ENCODE measurements at regions not wholly inside any gene's neighbourhood (a gene's known extent, or its start where the extent isn't known, plus 50 kb on each side); places are given as distances from the start of the nearest gene placed in this dataset.

DNA sequence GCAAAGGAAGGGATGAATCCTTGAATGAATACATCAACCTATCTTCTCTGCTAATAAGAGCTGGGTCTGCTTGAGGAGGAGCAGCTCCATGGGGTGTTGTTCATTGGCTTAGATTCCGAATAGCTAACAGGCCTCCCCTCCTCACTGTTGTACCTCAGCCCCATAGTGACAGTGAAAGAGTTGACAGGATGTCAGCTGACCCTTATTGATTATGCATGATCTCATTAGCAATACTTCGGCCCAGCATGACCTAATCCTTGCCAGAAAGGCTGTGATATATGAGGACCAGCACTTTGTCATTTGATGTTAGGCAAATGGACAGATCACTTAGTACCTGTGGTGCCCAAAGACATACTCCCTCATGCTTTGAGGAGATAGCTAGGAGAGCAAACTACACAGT, 1333.7 kb upstream of the CELF4 start:
- RAD21 ChIA-PET (ENCODE audit: unreplicated experiment): no interaction called here
- no peak for DNase-seq (ENCODE audit: low read depth, low spot score)
- Histone ChIP-seq H3K9me3 (replicated peaks; ENCODE audit: control insufficient read depth, insufficient read depth, low read length) (no peaks in the 10 kb centered on the region; the same call in 2 of the 3 replicates), H4K20me1 (ENCODE audit: control insufficient read depth, insufficient read depth) (no peaks in the 10 kb centered on the region), H3K27ac (ENCODE audit: control insufficient read depth, insufficient read depth) (no peak overlapping the region), H3K79me2 (ENCODE audit: control insufficient read depth, insufficient read depth, low read length) (no peaks in the 10 kb centered on the region), H3K4me2 (ENCODE audit: control insufficient read depth, insufficient read depth) (no peak overlapping the region), H3K4me3 (no peak overlapping the region), H3K4me1 (ENCODE audit: control insufficient read depth, insufficient read depth, low read length) (no peaks in the 10 kb centered on the region), H2AFZ (ENCODE audit: control insufficient read depth, low read depth, low read length) (no peak overlapping the region), H3K9ac (ENCODE audit: control insufficient read depth, insufficient read depth, low read length) (no peak overlapping the region), H3K36me3 (ENCODE audit: control insufficient read depth in 2 of 2, insufficient read depth in 2 of 2, low read length in 1 of 2) (no peaks in the 10 kb centered on the region), H3K27me3 (replicated peaks in 1 of 2; ENCODE audit: control insufficient read depth in 2 of 2, insufficient read depth in 2 of 2, low read length in 1 of 2) (no peaks in the 10 kb centered on the region)
- POLR2A ChIA-PET: no interaction called here
- in situ Hi-C loops (cut with MboI): no loop called here
- BruUV-seq (replicated peaks): no TSS peak
- ATAC-seq: no peak
- intact Hi-C loops (cut with micrococcal nuclease; ENCODE audit: unreplicated experiment): no loop called here
- CTCF ChIA-PET: no interaction called here
- FAIRE-seq: no peak
- WGBS (ENCODE audit: insufficient coverage, insufficient replicate concordance, low lambda C conversion rate, missing lambda C conversion rate): 3% methylated on average over 2 of the region's 2 CpGs
- SMC1A ChIA-PET (ENCODE audit: uncharacterized antibody, unreplicated experiment): interaction anchor here (1.3 kb wide), 1 partner anchor 8 kb away, joined by 3 read pairs; no protein-coding TSS in a partner anchor
- no peak for TF ChIP-seq SREBF2 (IDR thresholded peaks at IDR 0.05; ENCODE audit: low read length)
- TF ChIP-seq NFXL1 (IDR thresholded peaks at IDR 0.05; ENCODE audit: borderline replicate concordance): no peak
- no peak for TF ChIP-seq RAD21 (IDR thresholded peaks at IDR 0.05; ENCODE audit: insufficient read depth, low read depth, low read length)
- TF ChIP-seq MAX (IDR thresholded peaks at IDR 0.05; ENCODE audit: low read depth, low read length): no peak
- no peak for TF ChIP-seq SREBF1 (IDR thresholded peaks at IDR 0.05; ENCODE audit: low read length)
- TF ChIP-seq, protein P1, sequence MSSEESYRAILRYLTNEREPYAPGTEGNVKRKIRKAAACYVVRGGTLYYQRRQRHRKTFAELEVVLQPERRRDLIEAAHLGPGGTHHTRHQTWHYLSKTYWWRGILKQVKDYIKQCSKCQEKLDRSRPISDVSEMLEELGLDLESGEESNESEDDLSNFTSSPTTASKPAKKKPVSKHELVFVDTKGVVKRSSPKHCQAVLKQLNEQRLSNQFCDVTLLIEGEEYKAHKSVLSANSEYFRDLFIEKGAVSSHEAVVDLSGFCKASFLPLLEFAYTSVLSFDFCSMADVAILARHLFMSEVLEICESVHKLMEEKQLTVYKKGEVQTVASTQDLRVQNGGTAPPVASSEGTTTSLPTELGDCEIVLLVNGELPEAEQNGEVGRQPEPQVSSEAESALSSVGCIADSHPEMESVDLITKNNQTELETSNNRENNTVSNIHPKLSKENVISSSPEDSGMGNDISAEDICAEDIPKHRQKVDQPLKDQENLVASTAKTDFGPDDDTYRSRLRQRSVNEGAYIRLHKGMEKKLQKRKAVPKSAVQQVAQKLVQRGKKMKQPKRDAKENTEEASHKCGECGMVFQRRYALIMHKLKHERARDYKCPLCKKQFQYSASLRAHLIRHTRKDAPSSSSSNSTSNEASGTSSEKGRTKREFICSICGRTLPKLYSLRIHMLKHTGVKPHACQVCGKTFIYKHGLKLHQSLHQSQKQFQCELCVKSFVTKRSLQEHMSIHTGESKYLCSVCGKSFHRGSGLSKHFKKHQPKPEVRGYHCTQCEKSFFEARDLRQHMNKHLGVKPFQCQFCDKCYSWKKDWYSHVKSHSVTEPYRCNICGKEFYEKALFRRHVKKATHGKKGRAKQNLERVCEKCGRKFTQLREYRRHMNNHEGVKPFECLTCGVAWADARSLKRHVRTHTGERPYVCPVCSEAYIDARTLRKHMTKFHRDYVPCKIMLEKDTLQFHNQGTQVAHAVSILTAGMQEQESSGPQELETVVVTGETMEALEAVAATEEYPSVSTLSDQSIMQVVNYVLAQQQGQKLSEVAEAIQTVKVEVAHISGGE (CRISPR knock-in tag; IDR thresholded peaks at IDR 0.05): no peak
- no peak for TF ChIP-seq NR2F1 (conservative IDR thresholded peaks at IDR 0.05)
- TF ChIP-seq, protein P2, sequence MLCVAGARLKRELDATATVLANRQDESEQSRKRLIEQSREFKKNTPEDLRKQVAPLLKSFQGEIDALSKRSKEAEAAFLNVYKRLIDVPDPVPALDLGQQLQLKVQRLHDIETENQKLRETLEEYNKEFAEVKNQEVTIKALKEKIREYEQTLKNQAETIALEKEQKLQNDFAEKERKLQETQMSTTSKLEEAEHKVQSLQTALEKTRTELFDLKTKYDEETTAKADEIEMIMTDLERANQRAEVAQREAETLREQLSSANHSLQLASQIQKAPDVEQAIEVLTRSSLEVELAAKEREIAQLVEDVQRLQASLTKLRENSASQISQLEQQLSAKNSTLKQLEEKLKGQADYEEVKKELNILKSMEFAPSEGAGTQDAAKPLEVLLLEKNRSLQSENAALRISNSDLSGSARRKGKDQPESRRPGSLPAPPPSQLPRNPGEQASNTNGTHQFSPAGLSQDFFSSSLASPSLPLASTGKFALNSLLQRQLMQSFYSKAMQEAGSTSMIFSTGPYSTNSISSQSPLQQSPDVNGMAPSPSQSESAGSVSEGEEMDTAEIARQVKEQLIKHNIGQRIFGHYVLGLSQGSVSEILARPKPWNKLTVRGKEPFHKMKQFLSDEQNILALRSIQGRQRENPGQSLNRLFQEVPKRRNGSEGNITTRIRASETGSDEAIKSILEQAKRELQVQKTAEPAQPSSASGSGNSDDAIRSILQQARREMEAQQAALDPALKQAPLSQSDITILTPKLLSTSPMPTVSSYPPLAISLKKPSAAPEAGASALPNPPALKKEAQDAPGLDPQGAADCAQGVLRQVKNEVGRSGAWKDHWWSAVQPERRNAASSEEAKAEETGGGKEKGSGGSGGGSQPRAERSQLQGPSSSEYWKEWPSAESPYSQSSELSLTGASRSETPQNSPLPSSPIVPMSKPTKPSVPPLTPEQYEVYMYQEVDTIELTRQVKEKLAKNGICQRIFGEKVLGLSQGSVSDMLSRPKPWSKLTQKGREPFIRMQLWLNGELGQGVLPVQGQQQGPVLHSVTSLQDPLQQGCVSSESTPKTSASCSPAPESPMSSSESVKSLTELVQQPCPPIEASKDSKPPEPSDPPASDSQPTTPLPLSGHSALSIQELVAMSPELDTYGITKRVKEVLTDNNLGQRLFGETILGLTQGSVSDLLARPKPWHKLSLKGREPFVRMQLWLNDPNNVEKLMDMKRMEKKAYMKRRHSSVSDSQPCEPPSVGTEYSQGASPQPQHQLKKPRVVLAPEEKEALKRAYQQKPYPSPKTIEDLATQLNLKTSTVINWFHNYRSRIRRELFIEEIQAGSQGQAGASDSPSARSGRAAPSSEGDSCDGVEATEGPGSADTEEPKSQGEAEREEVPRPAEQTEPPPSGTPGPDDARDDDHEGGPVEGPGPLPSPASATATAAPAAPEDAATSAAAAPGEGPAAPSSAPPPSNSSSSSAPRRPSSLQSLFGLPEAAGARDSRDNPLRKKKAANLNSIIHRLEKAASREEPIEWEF (IDR thresholded peaks at IDR 0.05; ENCODE audit: insufficient replicate concordance, low read depth, low read length): no peak
- no peak for TF ChIP-seq HDAC2 (IDR thresholded peaks at IDR 0.05)
- TF ChIP-seq MTA3 (IDR thresholded peaks at IDR 0.05; ENCODE audit: borderline replicate concordance, low read length): no peak
- TF ChIP-seq PBX3 (IDR thresholded peaks at IDR 0.05; ENCODE audit: insufficient replicate concordance, low read depth, low read length): no peak
- TF ChIP-seq SKIL (IDR thresholded peaks at IDR 0.05; ENCODE audit: low read depth, poor library complexity, severe bottlenecking): no peak

Measured in GM12878 (cell line).